ENCODE measurements at regions not wholly inside any gene's neighbourhood (a gene's known extent, or its start where the extent isn't known, plus 50 kb on each side); places are given as distances from the start of the nearest gene placed in this dataset.

- POLR2A ChIA-PET, result no interaction called here
- no peak overlapping the region for H3K27ac Mint-ChIP-seq
These were observed 223.1 kb downstream of the RBM43 start for GRCh38 chr2:151038516-151038915.

GRCh38 chr2:151037434-151037833 is 224.2 kb downstream of the RBM43 start:
- DNase-seq (no peak), ATAC-seq (ENCODE audit: poor library complexity) (no peak)
- Mint-ChIP-seq H3K4me1 (ENCODE audit: low read depth) (no peaks in the 10 kb centered on the region), H3K36me3 (ENCODE audit: low read depth) (no peaks in the 10 kb centered on the region), H3K27me3 (peaks cover 4% of the 10 kb centered on the region), H3K4me3 (no peak overlapping the region), H3K27ac (no peak overlapping the region), H3K9me3 (no peaks in the 10 kb centered on the region)
- Histone ChIP-seq H3K4me3 (ENCODE audit: low read length) (no peak overlapping the region), H3K36me3 (ENCODE audit: insufficient read depth, low read length) (no peaks in the 10 kb centered on the region), H3K4me1 (ENCODE audit: insufficient read depth, low read length) (no peaks in the 10 kb centered on the region), H3K27ac (ENCODE audit: low read depth in 1 of 2, low read length in 2 of 2) (no peak overlapping the region), H3K9me3 (ENCODE audit: control insufficient read depth in 1 of 2, insufficient read depth in 1 of 2, low read length in 2 of 2) (no peaks in the 10 kb centered on the region), H3K27me3 (ENCODE audit: control insufficient read depth in 1 of 2, insufficient read depth in 2 of 2, low read length in 2 of 2) (no peaks in the 10 kb centered on the region)
- CTCF ChIA-PET, result no interaction called here
- TF ChIP-seq, protein P1, sequence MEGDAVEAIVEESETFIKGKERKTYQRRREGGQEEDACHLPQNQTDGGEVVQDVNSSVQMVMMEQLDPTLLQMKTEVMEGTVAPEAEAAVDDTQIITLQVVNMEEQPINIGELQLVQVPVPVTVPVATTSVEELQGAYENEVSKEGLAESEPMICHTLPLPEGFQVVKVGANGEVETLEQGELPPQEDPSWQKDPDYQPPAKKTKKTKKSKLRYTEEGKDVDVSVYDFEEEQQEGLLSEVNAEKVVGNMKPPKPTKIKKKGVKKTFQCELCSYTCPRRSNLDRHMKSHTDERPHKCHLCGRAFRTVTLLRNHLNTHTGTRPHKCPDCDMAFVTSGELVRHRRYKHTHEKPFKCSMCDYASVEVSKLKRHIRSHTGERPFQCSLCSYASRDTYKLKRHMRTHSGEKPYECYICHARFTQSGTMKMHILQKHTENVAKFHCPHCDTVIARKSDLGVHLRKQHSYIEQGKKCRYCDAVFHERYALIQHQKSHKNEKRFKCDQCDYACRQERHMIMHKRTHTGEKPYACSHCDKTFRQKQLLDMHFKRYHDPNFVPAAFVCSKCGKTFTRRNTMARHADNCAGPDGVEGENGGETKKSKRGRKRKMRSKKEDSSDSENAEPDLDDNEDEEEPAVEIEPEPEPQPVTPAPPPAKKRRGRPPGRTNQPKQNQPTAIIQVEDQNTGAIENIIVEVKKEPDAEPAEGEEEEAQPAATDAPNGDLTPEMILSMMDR (IDR thresholded peaks at IDR 0.05), result no peak
- intact Hi-C loops (cut with DNase I, micrococcal nuclease), result no loop called here
- POLR2A ChIA-PET, result no interaction called here

More at GRCh38 chr2:151038516-151038915, 223.1 kb downstream of the RBM43 start:
- no peaks in the 10 kb centered on the region for H3K9me3 ChIP-seq (ENCODE audit: control insufficient read depth in 1 of 2, insufficient read depth in 1 of 2, low read length in 2 of 2)
- no peak for DNase-seq
- peaks cover 4% of the 10 kb centered on the region for H3K27me3 Mint-ChIP-seq
- CTCF ChIA-PET, result interaction anchor here (0.7 kb wide), 1 partner anchor 50 kb away, joined by 3 read pairs; no protein-coding TSS in a partner anchor
- H3K4me3 Mint-ChIP-seq, result no peak overlapping the region
- TF ChIP-seq, protein P1 (IDR thresholded peaks at IDR 0.05), result no peak
- H3K4me1 ChIP-seq (ENCODE audit: insufficient read depth, low read length), result no peaks in the 10 kb centered on the region
- intact Hi-C loops (cut with DNase I, micrococcal nuclease), result no loop called here
- no peaks in the 10 kb centered on the region for H3K9me3 Mint-ChIP-seq
- H3K4me3 ChIP-seq (ENCODE audit: low read length), result no peak overlapping the region
- no peak overlapping the region for H3K27ac ChIP-seq (ENCODE audit: low read depth in 1 of 2, low read length in 2 of 2)
- H3K27me3 ChIP-seq (ENCODE audit: control insufficient read depth in 1 of 2, insufficient read depth in 2 of 2, low read length in 2 of 2), result no peaks in the 10 kb centered on the region
- H3K4me1 Mint-ChIP-seq (ENCODE audit: low read depth), result no peaks in the 10 kb centered on the region
- ATAC-seq (ENCODE audit: poor library complexity), result no peak
- H3K36me3 Mint-ChIP-seq (ENCODE audit: low read depth), result no peaks in the 10 kb centered on the region
- no peaks in the 10 kb centered on the region for H3K36me3 ChIP-seq (ENCODE audit: insufficient read depth, low read length)

DNA sequence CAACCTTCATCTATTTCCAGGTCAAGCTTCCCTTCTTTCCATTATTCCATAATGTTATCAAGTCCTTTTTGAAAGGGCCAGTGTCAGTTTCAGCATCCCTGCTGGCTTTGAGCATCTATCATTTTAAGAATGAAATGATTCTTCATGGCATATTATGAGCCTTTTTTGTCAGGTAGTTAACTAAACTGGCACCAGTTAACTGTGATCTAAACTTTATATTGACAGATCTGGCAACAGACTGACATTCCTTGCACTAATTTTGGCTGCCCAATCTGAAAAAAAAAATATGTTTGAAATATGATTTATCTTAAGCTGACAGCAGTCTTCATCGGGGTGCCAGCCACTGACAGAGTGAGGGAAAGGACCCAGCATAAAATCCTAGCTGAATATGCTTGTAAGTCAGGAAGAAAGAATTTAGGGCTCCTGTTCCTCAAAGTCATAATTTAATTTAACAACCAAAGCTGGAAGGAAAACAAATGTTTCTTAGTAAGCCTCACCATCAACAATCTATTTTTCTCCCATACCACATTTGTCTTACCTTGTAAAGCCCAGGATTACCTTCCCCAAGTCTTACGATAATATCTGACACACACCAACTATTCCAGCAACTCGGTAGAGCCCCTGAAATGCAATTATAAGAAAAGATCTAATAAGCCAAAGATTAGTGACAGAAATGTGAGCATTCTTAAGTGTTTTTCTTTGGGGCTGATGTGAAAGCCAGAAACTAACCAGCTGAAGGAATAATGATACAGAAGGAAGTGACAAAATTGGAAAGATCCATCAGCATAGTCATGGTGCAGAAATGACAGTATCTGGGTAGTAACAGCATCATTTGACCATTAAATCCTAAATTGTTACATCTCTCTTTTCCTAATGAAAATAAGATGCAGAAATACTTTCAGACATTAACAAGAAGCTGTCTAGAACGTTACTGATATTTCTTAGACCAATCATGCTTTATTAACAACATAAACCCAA is 228.1 kb downstream of the RBM43 start:
- Histone ChIP-seq H3K9me3 (ENCODE audit: control insufficient read depth in 1 of 2, insufficient read depth in 1 of 2, low read length in 2 of 2) (no peaks in the 10 kb centered on the region), H3K4me1 (ENCODE audit: insufficient read depth, low read length) (no peaks in the 10 kb centered on the region), H3K27me3 (ENCODE audit: control insufficient read depth in 1 of 2, insufficient read depth in 2 of 2, low read length in 2 of 2) (no peaks in the 10 kb centered on the region), H3K4me3 (ENCODE audit: low read length) (no peak overlapping the region), H3K36me3 (ENCODE audit: insufficient read depth, low read length) (no peaks in the 10 kb centered on the region), H3K27ac (ENCODE audit: low read depth in 1 of 2, low read length in 2 of 2) (no peak overlapping the region)
- TF ChIP-seq, protein P1 (IDR thresholded peaks at IDR 0.05), result no peak
- DNase-seq, result no peak
- Mint-ChIP-seq H3K4me3 (no peak overlapping the region), H3K36me3 (ENCODE audit: low read depth) (no peaks in the 10 kb centered on the region), H3K27me3 (peaks cover 3% of the 10 kb centered on the region), H3K27ac (no peak overlapping the region), H3K9me3 (no peaks in the 10 kb centered on the region), H3K4me1 (ENCODE audit: low read depth) (no peaks in the 10 kb centered on the region)
- ChIA-PET POLR2A (no interaction called here), CTCF (no interaction called here)
- intact Hi-C loops (cut with DNase I, micrococcal nuclease), result no loop called here
- ATAC-seq (ENCODE audit: poor library complexity), result no peak

Measured in CD4-positive, alpha-beta T cell (primary cell).